ENCODE measurements at regions not wholly inside any gene's neighbourhood (a gene's known extent, or its start where the extent isn't known, plus 50 kb on each side); places are given as distances from the start of the nearest gene placed in this dataset.

- H3K4me3 ChIP-seq = no peak overlapping the region
- intact Hi-C loops (cut with DNase I; ENCODE audit: low total_unique reads) = no loop called here
- TF ChIP-seq POLR2A (IDR thresholded peaks at IDR 0.05) = no peak
- DNase-seq (no peak), ATAC-seq (no peak)
- H3K9me3 ChIP-seq = peaks cover 0 to 5% (median 0%) of the 10 kb centered on the region in 3 donors
- H3K4me1 ChIP-seq = no peaks in the 10 kb centered on the region
- no peaks in the 10 kb centered on the region for H3K27me3 ChIP-seq
- H3K36me3 ChIP-seq = no peaks in the 10 kb centered on the region
- no peak overlapping the region for H3K27ac ChIP-seq
- in situ Hi-C loops (cut with MboI; ENCODE audit: low sequenced_read_pairs in 4 of 4) = no loop called here
These were observed 736.7 kb upstream of the INTU start for GRCh38 chr4:126895988-126896570.

GRCh38 chr4:126897038-126897437 lies 735.7 kb upstream of the INTU start:
- ATAC-seq (no peak), DNase-seq (no peak)
- H3K4me1 ChIP-seq = no peaks in the 10 kb centered on the region
- no peak overlapping the region for H3K27ac ChIP-seq
- in situ Hi-C loops (cut with MboI; ENCODE audit: low sequenced_read_pairs in 4 of 4) (no loop called here), intact Hi-C loops (cut with DNase I; ENCODE audit: low total_unique reads) (no loop called here)
- peaks cover 0 to 5% (median 0%) of the 10 kb centered on the region in 3 donors for H3K9me3 ChIP-seq
- no peak for TF ChIP-seq POLR2A (IDR thresholded peaks at IDR 0.05)
- TF ChIP-seq CTCF (IDR thresholded peaks at IDR 0.05 in 4 of 5, conservative IDR thresholded peaks at IDR 0.05 in 1 of 5) = no peak
- no peak overlapping the region for H3K4me3 ChIP-seq
- H3K36me3 ChIP-seq = no peaks in the 10 kb centered on the region
- no peaks in the 10 kb centered on the region for H3K27me3 ChIP-seq

- TF ChIP-seq CTCF (IDR thresholded peaks at IDR 0.05 in 4 of 5, conservative IDR thresholded peaks at IDR 0.05 in 1 of 5) (no peak), POLR2A (IDR thresholded peaks at IDR 0.05) (no peak)
- in situ Hi-C loops (cut with MboI; ENCODE audit: low sequenced_read_pairs in 4 of 4) = no loop called here
- Histone ChIP-seq H3K27ac (no peak overlapping the region), H3K27me3 (no peaks in the 10 kb centered on the region), H3K4me1 (no peaks in the 10 kb centered on the region), H3K4me3 (no peak overlapping the region), H3K9me3 (no peaks in the 10 kb centered on the region), H3K36me3 (no peaks in the 10 kb centered on the region)
- no peak for ATAC-seq
- DNase-seq = no peak
- intact Hi-C loops (cut with DNase I; ENCODE audit: low total_unique reads) = no loop called here
These were observed 733.9 kb upstream of the INTU start for GRCh38 chr4:126898815-126899214.

- TF ChIP-seq CTCF (IDR thresholded peaks at IDR 0.05 in 4 of 5, conservative IDR thresholded peaks at IDR 0.05 in 1 of 5) (no peak), POLR2A (IDR thresholded peaks at IDR 0.05) (no peak)
- no peaks in the 10 kb centered on the region for H3K9me3 ChIP-seq
- intact Hi-C loops (cut with DNase I; ENCODE audit: low total_unique reads) (no loop called here), in situ Hi-C loops (cut with MboI; ENCODE audit: low sequenced_read_pairs in 4 of 4) (no loop called here)
- no peaks in the 10 kb centered on the region for H3K36me3 ChIP-seq
- H3K27me3 ChIP-seq = no peaks in the 10 kb centered on the region
- H3K4me1 ChIP-seq = no peaks in the 10 kb centered on the region
- no peak overlapping the region for H3K27ac ChIP-seq
- H3K4me3 ChIP-seq = no peak overlapping the region
- DNase-seq (no peak), ATAC-seq (no peak)
These were observed 733.4 kb upstream of the INTU start for GRCh38 chr4:126899331-126899801.

- no peaks in the 10 kb centered on the region for H3K36me3 ChIP-seq
- H3K4me3 ChIP-seq = no peak overlapping the region
- in situ Hi-C loops (cut with MboI; ENCODE audit: low sequenced_read_pairs in 4 of 4) = no loop called here
- DNase-seq = no peak
- no peak for ATAC-seq
- H3K27me3 ChIP-seq = no peaks in the 10 kb centered on the region
- no peak overlapping the region for H3K27ac ChIP-seq
- H3K4me1 ChIP-seq = no peaks in the 10 kb centered on the region
- TF ChIP-seq POLR2A (IDR thresholded peaks at IDR 0.05) = no peak
- no peak for TF ChIP-seq CTCF (IDR thresholded peaks at IDR 0.05 in 4 of 5, conservative IDR thresholded peaks at IDR 0.05 in 1 of 5)
- H3K9me3 ChIP-seq = no peaks in the 10 kb centered on the region
- intact Hi-C loops (cut with DNase I; ENCODE audit: low total_unique reads) = no loop called here
These were observed 726.3 kb upstream of the INTU start for GRCh38 chr4:126906466-126906865.
